ENCODE measurements at regions not wholly inside any gene's neighbourhood (a gene's known extent, or its start where the extent isn't known, plus 50 kb on each side); places are given as distances from the start of the nearest gene placed in this dataset.

DNA sequence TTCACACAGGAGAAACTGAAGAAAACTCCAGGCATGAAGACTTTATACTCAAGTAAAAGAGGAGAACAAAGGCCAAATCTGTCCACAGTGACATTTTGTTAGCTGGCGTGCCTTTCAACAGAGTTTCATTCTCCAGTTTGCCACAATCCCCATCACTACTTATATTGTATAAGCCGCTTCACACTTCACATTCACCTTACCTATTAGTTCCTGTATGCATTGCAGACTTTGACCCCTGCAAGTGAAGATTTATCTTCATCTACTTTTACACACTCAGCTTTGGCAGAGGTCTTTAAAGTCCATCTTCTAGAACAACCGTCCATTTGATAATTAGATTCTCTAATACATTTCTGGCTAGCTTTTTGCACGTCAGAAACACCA, 56.8 kb upstream of the TANK start:
- ChIA-PET CTCF (interaction anchor here (1.2 kb wide), 1 partner anchor 13 kb away, joined by 4 read pairs; no protein-coding TSS in a partner anchor), POLR2A (no interaction called here)
- no peaks in the 10 kb centered on the region for H3K4me1 Mint-ChIP-seq (ENCODE audit: low read depth)
- intact Hi-C loops (cut with DNase I, micrococcal nuclease), result no loop called here
- H3K27me3 Mint-ChIP-seq, result no peaks in the 10 kb centered on the region
- no peak for TF ChIP-seq CTCF (IDR thresholded peaks at IDR 0.05)
- Histone ChIP-seq H3K4me1 (ENCODE audit: insufficient read depth, low read length) (no peaks in the 10 kb centered on the region), H3K9me3 (ENCODE audit: control insufficient read depth in 1 of 2, insufficient read depth in 1 of 2, low read length in 2 of 2) (no peaks in the 10 kb centered on the region), H3K4me3 (ENCODE audit: low read length) (no peak overlapping the region), H3K27ac (ENCODE audit: low read depth in 1 of 2, low read length in 2 of 2) (no peak overlapping the region), H3K27me3 (ENCODE audit: control insufficient read depth in 1 of 2, insufficient read depth in 2 of 2, low read length in 2 of 2) (no peaks in the 10 kb centered on the region), H3K36me3 (ENCODE audit: insufficient read depth, low read length) (no peaks in the 10 kb centered on the region)
- H3K4me3 Mint-ChIP-seq, result no peak overlapping the region
- no peaks in the 10 kb centered on the region for H3K36me3 Mint-ChIP-seq (ENCODE audit: low read depth)
- no peaks in the 10 kb centered on the region for H3K9me3 Mint-ChIP-seq
- no peak overlapping the region for H3K27ac Mint-ChIP-seq
- ATAC-seq (ENCODE audit: poor library complexity) (no peak), DNase-seq (no peak)

DNA sequence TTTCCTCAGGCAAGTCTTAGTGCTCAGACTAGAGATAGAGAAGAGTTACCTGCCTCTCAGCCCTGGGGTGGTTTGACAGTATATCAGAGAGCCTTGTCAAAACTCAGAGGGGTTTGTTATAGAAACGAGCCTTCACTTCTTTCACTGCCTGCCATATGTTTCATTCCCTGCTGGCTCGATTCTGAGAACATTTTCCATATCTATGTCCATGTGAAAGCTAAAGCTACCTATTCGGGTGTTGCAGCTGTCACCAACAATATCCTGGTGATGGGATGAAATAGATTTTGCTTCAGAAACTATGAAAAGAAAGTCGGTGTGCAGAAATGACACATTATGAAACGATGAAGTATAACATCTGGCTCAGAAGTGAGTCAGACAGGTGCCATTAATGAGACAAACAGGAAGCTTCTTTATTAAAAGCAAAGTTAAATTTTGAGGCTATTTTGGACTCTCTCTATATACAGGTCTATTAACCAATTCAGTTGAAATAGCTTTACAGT, 56.1 kb upstream of the TANK start:
- Histone ChIP-seq H3K4me3 (ENCODE audit: low read length) (no peak overlapping the region), H3K36me3 (ENCODE audit: insufficient read depth, low read length) (no peaks in the 10 kb centered on the region), H3K9me3 (ENCODE audit: control insufficient read depth in 1 of 2, insufficient read depth in 1 of 2, low read length in 2 of 2) (no peaks in the 10 kb centered on the region), H3K4me1 (ENCODE audit: insufficient read depth, low read length) (no peaks in the 10 kb centered on the region), H3K27me3 (ENCODE audit: control insufficient read depth in 1 of 2, insufficient read depth in 2 of 2, low read length in 2 of 2) (no peaks in the 10 kb centered on the region), H3K27ac (ENCODE audit: low read depth in 1 of 2, low read length in 2 of 2) (no peak overlapping the region)
- intact Hi-C loops (cut with DNase I, micrococcal nuclease), result no loop called here
- Mint-ChIP-seq H3K4me3 (no peak overlapping the region), H3K9me3 (no peaks in the 10 kb centered on the region), H3K27me3 (no peaks in the 10 kb centered on the region), H3K27ac (no peak overlapping the region), H3K36me3 (ENCODE audit: low read depth) (no peaks in the 10 kb centered on the region), H3K4me1 (ENCODE audit: low read depth) (no peaks in the 10 kb centered on the region)
- POLR2A ChIA-PET, result interaction anchor here (0.9 kb wide), 1 partner anchor 10 kb away, joined by 3 read pairs; no protein-coding TSS in a partner anchor
- no peak for TF ChIP-seq CTCF (IDR thresholded peaks at IDR 0.05)
- no peak for ATAC-seq (ENCODE audit: poor library complexity)
- no peak for DNase-seq
- CTCF ChIA-PET, result interaction anchor here (1.2 kb wide), 1 partner anchor 14 kb away, joined by 4 read pairs; no protein-coding TSS in a partner anchor

DNA sequence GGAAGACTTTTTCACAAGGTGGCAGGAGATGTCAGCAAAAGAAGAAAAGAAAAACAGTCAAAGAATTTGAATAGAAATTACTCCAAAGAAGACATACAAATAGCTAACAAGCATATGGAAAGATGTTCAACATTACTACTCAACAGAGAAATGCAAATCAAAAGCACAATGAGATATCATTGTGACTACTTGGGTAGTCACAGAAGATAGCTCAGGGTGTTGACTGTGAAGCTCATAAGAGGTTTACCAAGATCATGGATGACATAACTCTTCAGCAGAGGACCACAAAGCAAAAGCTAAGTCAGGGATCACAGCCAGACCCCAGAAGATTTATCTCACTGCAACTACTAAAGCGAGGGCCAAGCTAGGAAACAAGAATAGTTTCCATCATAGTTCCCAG, 53.0 kb upstream of the TANK start:
- ATAC-seq (ENCODE audit: poor library complexity), result no peak
- Histone ChIP-seq H3K27me3 (ENCODE audit: control insufficient read depth in 1 of 2, insufficient read depth in 2 of 2, low read length in 2 of 2) (no peaks in the 10 kb centered on the region), H3K4me1 (ENCODE audit: insufficient read depth, low read length) (no peaks in the 10 kb centered on the region), H3K36me3 (ENCODE audit: insufficient read depth, low read length) (no peaks in the 10 kb centered on the region), H3K27ac (ENCODE audit: low read depth in 1 of 2, low read length in 2 of 2) (no peak overlapping the region), H3K9me3 (ENCODE audit: control insufficient read depth in 1 of 2, insufficient read depth in 1 of 2, low read length in 2 of 2) (no peaks in the 10 kb centered on the region), H3K4me3 (ENCODE audit: low read length) (no peak overlapping the region)
- ChIA-PET CTCF (interaction anchor here (1.4 kb wide), 1 partner anchor 10 kb away, joined by 4 read pairs; no protein-coding TSS in a partner anchor), POLR2A (no interaction called here)
- no peak overlapping the region for H3K27ac Mint-ChIP-seq
- H3K27me3 Mint-ChIP-seq, result no peaks in the 10 kb centered on the region
- H3K36me3 Mint-ChIP-seq (ENCODE audit: low read depth), result no peaks in the 10 kb centered on the region
- H3K4me1 Mint-ChIP-seq (ENCODE audit: low read depth), result no peaks in the 10 kb centered on the region
- no peak for TF ChIP-seq CTCF (IDR thresholded peaks at IDR 0.05)
- no peak for DNase-seq
- H3K9me3 Mint-ChIP-seq, result no peaks in the 10 kb centered on the region
- no peak overlapping the region for H3K4me3 Mint-ChIP-seq
- intact Hi-C loops (cut with DNase I, micrococcal nuclease), result no loop called here
